GM21825 (cell line): ENCODE measurements at regions not wholly inside any gene's neighbourhood (a gene's known extent, or its start where the extent isn't known, plus 50 kb on each side); places are given as distances from the start of the nearest gene placed in this dataset.
A peak's percentile ranks its signal among the peaks of the same experiment; 100 is the strongest.
"Not testable (repeated sequence)": the region's sequence is repeated elsewhere in the genome, so short reads cannot be mapped to it uniquely, and the experiment has no call there.

Experiments
- ATAC-seq: cut with Tn5 transposase; IDR thresholded peaks from one replicate; pipeline ENCODE4 v1.9.1; 2021; ENCODE audit warnings: mild to moderate bottlenecking, moderate library complexity; ENCODE audit not compliant: unreplicated experiment

- ATAC-seq, result no peak
Observed at GRCh38 chr2:122663620-122664019, 908.2 kb downstream of the TSN start.

- ATAC-seq, result no peak
Observed at GRCh38 chr2:122669627-122670026, 914.2 kb downstream of the TSN start.

- ATAC-seq, result no peak
Observed at GRCh38 chr2:122670897-122671296, 915.4 kb downstream of the TSN start.

DNA sequence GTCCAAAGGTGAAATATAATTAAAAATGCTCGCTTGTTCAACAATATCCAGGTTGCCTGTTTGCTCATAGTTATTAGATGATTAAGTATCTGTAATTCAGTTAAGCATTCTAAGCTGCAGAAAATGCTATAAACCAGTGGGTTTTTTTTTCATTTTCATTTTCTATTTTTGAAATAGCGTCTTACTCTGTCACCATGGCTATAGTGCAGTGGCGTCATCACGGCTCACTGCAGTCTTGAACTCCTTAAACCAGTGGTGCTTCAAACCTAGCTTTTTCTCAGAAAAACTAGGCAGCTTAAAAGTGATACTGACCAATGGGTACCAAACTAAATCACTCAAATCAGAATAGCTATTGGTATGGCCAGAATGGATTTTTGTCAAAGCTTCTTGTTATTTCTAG lies 925.2 kb downstream of the TSN start:
- no peak for ATAC-seq

- no peak for ATAC-seq
Observed at GRCh38 chr2:122681626-122682025, 926.2 kb downstream of the TSN start.

DNA sequence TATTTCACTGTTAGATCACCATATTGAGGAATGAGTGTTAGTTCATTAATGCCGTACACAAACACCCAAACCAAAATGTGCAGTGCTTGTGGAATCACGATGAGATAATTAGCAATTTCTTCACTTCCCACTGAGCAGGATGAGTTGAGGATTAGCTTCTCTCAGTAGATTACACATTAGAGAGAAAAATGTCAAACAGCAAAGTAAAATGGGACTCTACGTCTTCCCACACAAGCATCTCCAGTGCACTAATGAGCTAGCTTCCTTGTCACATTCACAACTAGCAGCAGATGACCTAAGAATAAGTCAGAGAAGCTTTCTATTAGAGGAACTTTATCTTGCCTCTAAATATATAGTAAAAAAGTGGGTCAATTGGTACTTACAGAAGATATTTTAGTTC lies 926.9 kb downstream of the TSN start:
- ATAC-seq, result no peak

DNA sequence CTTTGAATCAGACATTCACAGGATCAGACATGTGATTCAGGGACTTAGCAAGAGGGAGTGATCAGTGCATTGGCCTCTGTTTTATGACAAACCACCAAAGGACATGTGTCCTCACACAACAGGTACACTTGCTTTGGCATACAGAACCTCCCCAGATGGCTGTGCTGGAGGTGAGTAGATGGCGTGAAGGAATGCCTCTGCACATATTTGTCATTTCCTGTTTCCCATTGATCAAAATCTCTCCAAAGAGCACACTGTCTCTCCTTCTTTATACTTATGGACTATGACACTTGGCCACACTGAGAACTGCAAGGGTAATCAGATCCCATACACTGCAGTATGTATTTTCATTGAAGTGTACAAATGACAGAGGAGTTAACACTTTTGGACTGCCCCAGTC lies 927.6 kb downstream of the TSN start:
- no peak for ATAC-seq

DNA sequence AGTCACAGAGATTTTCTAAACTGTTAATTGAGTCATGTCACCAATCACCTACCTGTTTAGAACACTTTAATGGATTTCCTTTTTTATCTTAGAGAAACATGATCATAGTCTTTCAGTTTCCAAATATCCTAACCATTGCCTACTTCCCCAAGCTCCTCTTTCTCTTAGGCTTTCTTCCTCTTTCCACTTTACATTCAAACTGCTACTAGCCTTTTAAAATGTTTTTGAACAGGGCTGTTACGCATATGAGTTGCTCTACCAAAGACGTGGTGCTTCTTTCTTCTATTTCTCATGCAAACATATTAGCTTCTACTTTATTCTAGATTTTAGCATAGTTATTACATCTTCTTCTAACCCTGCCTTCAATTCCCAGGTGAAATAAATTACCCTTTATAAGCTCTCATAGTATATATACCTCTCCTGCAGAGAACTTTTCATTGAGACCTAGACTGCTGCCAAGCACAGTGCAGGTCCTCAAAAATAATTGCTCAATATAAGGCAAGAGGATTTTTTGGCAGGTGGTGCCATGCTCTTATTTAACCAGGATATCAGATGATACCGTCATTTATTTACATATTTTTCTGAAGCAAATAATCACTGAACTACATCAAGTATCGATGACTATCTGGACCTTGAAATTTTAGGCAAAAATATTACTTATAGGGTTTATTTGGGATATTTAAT lies 937.1 kb downstream of the TSN start:
- no peak for ATAC-seq

GRCh38 chr2:122697415-122697814 lies 942.0 kb downstream of the TSN start:
- ATAC-seq, result no peak

GRCh38 chr2:122703676-122704075 lies 948.2 kb downstream of the TSN start:
- no peak for ATAC-seq

GRCh38 chr2:122704109-122704563 lies 948.7 kb downstream of the TSN start:
- no peak for ATAC-seq

DNA sequence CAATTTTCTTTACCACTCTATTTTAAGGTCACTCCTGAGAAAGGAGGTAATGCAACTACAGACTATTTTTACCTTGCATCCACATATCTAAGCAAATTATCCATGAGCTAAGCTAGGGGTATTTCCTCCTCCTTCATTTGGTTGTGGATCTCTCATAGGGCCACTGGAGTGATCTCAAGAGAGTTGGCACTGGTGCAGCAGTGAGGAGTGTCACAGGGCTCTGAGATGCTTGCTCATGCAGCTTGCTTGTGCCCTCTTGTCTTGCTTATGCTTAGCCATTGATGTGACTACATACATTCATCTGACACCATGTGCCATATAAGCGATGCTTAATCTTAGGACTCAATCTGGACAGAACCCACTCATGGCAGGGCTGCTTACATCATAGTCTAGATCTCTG lies 950.3 kb downstream of the TSN start:
- no peak for ATAC-seq

- no peak for ATAC-seq
Observed at GRCh38 chr2:122706757-122707223, 951.3 kb downstream of the TSN start.

GRCh38 chr2:122707224-122707824 lies 951.9 kb downstream of the TSN start:
- ATAC-seq, result peak; percentile 74

DNA sequence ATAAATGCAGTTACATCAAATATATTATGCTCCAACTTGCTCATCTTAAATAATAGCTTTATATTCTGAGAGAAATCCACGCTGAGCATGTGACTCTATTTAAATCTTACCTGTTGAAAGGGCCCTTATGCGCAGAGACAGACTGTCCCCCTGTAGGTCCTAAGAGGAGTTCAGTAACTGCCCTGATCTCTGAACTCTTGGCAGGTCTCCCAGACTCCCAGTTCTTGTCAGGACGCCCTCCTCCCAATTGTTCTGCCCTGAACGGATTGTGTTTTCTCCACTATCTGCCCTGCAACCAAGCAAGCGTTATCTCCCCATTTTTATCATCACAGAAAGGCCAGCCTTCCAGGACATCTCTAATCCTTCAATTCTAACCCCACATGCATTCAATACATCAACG lies 954.6 kb downstream of the TSN start:
- ATAC-seq, result no peak

GRCh38 chr2:122713800-122714199 lies 958.3 kb downstream of the TSN start:
- no peak for ATAC-seq

DNA sequence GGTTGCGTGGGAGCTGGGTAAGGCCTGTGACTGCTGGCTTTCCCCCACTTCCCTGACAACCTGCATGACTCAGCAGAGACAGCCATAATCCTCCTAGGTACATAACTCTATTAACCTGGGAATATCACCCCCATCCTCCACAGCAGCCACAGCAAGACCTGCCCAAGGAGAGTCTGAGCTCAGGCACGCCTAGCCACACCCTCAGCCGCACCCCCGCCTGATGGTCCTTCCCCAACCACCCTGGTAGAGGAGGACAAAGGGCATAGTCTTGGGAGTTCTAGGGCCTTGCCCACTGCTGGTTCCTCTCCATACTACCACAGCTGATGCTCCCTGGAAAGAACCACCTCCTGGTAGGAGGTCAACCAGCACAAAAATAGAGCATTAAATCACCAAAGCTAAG lies 965.4 kb downstream of the TSN start:
- ATAC-seq, result not testable (repeated sequence)

GRCh38 chr2:122734766-122735424 lies 979.4 kb downstream of the TSN start:
- ATAC-seq, result no peak

DNA sequence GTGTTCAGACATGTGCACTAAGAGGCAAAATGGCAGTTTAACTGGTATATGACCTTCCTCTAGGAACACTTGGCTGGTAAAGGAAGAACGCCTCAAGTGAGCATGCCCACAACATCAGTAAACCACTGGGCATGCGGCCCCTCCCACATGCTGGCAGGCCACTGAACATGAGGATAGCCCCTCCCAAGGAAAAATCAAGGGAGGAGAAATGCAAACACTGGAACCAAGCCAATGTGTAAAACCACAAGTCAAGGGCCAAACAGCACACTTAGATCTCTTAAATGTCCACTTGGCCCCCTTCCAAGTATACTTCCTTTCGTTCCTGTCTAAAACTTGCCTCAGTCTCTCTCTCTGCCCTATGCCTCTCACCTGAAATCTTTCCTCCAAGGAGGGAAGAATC lies 980.8 kb downstream of the TSN start:
- no peak for ATAC-seq

GRCh38 chr2:122737429-122738077 lies 982.1 kb downstream of the TSN start:
- peak; percentile 86 for ATAC-seq

DNA sequence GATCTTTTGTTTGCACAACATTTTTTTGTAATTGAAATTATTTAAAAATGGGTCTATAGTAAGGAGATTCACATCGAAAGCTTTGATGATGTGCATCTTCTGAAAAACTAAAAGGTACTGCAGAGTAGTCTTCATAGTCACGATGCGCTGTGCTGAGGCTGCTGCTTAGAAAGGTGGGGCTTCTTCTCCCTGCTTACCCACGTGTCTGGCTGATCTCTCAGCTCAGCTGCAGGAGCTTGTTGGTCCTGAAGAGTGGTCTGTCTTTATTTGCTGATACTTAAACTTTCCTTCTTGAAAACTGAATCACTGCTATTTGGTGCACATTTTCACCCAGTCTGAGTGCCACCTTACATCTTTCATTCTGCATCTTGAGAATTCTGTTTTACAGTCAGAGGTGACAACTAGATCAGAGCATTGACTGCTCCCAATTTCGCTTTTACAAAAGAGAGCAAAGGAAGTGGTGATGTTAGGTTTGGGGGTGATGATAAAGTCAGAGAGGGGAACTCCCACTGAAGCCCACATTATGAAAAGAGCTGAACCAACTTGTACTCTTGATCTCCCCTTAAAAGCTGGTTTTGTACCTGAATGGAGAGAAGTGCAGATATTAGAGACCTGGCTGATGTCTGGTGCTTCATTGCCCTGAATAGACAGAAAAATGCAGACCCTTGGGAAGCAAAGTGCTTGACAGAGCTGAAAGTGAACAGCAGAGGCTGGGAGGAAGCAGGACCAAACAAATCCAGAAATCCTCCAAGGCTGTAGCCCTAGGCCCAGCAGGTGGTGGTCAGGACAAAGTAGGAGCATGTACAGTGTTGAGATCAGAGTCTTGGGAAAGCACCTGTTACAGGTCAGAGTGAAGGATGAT lies 984.5 kb downstream of the TSN start:
- peak; percentile 42 for ATAC-seq
